ENCODE measurements at regions not wholly inside any gene's neighbourhood (a gene's known extent, or its start where the extent isn't known, plus 50 kb on each side); places are given as distances from the start of the nearest gene placed in this dataset.

DNA sequence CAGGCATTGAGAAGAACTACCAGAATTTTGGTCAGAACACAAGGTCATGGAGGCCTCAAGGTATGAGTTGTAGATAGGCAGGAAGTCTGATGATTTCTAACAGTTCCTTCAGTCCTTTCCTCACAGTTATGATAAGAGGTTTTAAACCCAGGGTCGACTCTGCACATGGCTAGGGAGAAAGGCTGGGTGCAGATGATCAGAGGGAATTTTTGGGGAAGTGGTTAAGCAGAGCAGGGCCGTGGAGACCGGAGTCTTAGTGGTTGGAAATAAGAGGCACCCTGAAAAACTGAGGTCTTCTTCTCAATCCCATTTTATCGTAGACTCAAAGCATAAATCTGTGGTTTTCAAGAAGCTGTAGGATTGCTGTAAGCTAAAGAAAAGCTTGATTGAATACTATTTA lies 118.5 kb upstream of the ANK2 start:
- TF ChIP-seq MXI1 (IDR thresholded peaks at IDR 0.05; ENCODE audit: borderline replicate concordance, low read depth, low read length) (no peak), CTCF (conservative IDR thresholded peaks at IDR 0.05; ENCODE audit: low read depth, low read length) (no peak), CEBPB (IDR thresholded peaks at IDR 0.05; ENCODE audit: low read depth, low read length) (no peak), FOS (IDR thresholded peaks at IDR 0.05; ENCODE audit: low read depth, low read length) (no peak), MAZ (IDR thresholded peaks at IDR 0.05; ENCODE audit: borderline replicate concordance, low read depth, low read length) (no peak)

All from IMR-90 (cell line).